DMS153 treated with DMSO at 0.1 percent for 48 hours (cell line): ENCODE measurements at regions not wholly inside any gene's neighbourhood (a gene's known extent, or its start where the extent isn't known, plus 50 kb on each side); places are given as distances from the start of the nearest gene placed in this dataset.

ENCODE experiments used
- DNase-seq: peaks from one replicate; lab custom pipeline; 2025; ENCODE audit not compliant: unreplicated experiment; lab: John Stamatoyannopoulos, UW

DNA sequence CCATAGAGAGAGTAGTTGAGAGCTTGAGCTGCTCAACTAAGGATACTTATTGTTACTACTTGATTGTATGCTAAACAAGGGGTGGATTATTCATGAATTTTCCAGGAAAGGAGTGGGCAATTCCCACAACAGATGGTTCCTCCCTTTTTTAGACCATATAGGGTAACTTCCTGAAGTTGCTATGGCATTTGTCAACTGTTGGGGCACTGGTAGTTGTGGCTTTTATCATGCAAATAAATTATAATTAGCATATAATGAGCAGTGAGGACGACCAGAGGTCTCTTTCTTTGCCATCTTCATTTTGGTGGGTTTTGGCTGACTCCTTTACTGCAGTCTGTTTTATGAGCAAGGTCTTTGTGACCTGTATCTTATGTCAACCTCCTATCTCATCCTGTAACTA, 1403.5 kb upstream of the PABPC4L start:
- no peak for DNase-seq

DNA sequence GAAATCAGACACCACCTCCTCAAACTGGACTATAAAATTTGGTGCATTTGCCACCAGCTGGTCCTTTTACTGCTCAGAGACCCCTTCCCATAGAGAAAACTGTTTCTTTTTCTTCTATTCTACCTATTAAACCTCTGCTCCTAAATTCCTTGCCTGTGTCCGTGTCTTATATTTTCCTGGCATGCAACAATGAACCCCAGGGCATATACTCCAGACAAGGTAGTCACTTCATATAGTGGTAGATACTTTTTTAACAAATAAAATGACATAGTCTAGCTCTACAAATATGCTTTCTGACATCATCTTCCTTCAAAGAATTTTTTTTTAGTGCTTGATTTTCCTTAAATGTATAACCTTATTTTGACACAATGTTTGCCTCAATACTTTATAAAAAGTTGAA, 1402.9 kb upstream of the PABPC4L start:
- no peak for DNase-seq

DNA sequence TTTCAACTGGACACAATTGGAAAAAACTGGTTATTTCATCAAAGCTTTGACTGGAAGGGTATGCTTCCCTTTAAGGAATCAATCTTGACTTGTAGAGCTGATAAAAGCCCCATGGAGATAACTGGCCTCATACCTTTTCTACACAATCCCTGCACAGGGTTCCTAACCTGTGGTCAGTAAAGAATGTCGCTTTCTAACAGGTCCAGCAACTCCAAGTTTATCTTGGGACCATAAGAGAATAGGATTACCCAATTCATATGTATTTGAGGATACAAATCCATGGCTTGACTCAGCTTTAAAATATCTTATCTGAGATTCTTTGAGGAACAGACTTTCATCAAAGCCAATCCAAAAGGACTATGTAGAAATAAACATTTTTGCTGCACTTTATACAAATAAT, 1399.8 kb upstream of the PABPC4L start:
- DNase-seq: no peak

DNA sequence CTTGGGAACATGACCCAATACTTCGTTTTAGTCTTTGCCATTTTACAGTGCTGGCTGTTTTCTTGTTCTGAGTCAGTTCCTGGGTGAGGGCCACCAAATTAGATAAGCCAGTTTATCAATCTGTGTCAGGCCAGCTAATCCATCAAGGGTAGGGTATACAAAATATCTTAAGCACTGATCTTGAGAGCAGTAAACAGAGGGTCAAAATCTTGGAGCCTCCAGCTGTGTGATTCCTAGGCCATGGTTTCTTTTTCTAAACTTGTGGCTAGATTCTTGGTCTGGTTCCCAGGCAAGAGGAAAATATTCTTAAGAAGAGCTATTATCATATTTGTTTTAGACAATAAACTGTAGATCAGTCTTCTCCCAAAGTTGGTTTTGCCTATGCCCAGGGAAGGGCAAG, 1396.6 kb upstream of the PABPC4L start:
- DNase-seq: no peak

DNA sequence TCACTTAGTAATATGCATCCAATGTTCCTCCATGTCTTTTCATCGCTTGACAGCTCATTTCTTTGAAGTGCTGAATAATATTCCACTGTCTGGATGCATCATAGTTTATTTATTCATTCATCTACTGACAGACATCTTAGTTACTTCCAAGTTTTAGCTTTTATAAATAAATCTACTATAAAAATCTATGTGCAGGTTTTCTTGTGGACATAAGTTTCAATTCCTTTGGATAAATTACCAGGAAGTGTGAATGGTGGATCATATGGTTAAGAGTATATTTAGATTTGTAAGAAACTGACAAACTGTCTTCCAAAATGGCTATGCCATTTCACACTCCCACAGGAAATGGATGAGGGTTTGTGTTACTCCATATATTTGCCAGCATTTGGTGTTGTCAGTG, 1392.9 kb upstream of the PABPC4L start:
- DNase-seq: no peak

DNA sequence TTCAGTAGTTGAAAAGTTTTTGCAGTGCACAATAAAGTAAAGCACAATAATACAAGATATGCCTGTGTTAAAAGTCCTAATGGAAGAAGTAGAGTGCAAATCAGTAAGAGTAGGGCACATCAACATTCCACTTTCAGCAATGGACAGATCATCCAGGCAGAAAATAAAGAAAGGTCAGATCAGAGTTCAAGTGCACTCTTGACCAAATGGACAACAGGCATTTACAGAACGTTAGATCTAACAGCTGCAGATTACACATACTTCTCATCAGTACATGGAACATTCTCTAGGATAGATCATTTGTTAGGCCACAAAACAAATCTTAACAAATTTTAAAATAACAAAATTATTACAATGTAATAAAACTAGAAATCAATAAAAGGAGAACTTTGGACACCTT, 1373.5 kb upstream of the PABPC4L start:
- DNase-seq: no peak

DNA sequence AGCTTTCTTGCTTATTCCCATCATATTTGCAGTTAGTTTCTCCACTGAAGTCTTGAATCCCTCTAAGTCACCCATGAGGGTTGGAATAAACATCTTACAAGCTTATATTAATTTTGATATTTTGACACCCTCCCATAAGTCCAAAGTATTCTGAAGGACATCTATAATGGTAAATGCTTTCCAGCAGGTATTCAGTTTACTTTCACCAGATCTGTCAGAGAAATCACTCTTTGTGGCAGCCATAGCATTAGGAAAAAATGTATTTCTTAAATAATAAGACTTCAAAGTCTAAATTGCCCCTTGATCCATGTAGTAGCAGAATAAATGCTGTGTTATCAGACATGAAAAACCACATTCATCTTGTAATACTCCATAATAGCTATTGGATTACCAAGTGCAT, 1371.7 kb upstream of the PABPC4L start:
- no peak for DNase-seq

DNA sequence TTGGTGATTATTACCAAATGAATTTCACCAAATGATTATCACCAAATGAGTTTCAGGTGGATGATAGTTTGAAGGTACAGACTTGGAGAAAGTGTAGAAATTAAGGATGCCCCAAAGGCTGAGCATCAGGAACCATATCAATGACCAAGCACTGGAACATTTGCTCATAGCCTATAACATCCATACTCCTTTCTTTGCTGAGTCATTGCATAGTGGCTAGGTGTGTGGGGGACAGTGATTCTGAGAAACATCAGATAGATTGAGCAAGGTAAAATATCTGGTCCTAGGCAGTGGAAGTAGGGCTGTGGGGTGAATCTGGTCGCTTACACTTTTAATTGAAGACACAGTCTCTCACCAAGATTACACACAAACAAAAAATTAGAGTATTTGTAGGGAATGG, 1362.5 kb upstream of the PABPC4L start:
- no peak for DNase-seq

DNA sequence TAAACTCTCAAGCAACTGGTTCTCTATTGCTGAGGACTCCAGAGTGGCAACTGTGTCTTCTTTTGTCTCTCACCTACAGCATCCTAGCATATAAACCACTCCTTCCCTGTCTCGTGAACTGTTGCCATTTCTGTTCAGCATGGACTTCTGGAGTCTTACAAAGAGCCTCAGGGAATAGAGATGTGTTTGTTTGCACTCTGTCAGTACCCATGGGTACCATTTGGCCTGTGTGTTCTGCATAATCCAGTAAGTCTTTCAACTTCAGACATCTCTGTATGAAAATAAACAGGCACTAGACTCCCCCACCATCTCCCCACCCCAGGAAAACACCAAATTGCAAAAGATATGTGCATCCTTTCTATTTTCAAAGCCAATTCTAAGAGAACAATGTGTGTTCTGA, 1351.6 kb upstream of the PABPC4L start:
- DNase-seq: no peak

DNA sequence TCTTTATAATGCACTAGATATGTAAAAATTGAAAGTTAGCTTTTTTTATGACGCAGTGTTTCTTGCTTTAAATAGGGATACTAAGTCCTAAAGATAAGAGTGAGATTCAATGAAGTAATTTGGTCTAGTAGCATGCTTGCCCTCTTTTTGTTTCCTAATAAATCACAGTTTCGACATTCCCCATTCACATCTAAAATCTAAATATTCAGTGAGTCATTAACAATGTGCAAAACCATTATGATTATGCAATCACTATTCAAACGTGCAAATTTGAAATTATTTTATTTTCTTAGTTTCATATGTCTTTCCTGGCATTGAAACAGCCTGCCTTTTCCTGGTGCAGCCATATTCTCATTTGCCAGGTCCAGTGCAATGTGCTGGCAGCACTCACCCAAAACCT, 1350.5 kb upstream of the PABPC4L start:
- DNase-seq: no peak

DNA sequence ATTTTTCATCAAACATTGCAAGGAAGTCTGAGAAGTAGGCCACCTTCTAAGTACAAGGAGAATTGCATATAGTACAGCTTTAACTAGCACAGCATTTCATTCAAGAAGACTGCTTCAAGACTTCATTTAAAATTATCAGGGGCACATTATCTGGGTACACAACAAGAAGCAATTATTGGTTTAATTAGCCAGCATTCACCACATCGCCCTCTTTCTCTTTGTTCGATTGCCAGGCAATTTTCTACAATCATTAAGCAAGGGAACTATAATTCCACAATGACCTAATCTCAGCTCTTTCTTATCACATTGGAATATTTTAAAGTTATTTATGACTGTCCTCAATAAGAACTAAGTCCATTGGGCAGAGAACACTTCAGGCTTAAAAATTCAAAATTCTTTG, 1347.1 kb upstream of the PABPC4L start:
- no peak for DNase-seq

DNA sequence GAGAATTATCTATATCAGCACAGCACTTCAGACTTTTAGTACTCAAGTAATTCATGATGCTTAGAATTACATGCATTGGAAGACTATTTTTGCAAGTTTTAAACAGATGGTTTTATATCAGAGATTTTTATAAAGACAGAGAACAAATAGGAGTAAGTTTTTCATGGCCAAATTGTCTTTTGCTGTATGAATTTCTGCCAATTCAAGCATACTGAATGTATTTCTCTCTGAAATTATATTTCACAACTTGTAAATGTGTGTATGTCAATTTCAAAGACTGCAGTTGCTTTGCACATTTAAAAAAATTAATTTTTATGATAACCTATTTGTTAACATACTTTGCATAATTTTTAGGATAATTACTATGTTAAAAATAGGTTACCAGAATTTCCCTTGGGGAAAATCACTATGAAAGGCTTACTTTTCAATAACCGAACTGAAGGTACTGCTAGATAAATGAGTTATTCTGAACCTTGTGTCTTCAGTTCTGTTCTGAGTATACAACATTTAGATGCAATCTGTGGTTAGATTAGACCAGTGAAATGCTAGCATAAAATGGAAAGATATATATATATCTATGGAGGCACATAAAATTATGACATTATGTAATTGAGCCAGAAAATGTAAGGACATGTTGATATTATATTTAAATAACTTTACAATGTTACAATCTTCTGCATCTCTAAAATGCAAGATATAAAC, 1344.2 kb upstream of the PABPC4L start:
- no peak for DNase-seq

DNA sequence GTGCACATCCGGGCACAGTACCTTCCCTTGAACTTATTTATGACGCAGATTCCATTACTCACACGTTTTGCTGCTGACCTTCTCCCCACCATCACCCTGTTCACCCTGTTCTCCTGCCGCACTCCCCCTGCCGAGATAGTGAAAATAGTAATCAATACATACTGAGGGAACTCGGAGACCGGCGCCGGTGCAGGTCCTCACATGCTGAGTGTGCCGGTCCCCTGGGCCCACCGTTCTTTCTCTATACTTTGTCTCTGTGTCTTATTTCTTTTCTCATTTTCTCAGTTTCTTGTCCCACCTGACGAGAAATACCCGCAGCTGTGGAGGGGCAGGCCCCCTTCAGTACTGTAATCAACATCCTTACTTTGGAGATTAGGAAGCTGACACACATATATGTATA, 1337.1 kb upstream of the PABPC4L start:
- no peak for DNase-seq

DNA sequence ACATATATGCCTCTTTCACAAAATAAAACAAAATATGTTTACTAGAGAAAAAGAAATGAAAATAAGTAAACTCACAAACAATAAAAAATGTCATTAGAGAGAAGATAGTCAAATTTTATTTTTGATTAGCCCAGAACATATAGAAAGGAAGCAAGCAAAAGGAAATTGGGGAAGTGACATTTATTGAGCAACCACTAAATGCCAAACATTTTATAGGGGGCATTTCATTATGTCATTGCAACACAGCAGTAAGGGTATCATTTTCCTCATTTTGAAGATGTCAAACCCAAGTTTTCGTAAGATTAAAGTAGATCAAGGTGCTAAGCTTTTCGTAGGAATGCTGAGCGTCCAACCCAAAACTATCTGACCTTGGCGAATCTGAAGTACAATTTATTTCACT, 1331.5 kb upstream of the PABPC4L start:
- DNase-seq: no peak

DNA sequence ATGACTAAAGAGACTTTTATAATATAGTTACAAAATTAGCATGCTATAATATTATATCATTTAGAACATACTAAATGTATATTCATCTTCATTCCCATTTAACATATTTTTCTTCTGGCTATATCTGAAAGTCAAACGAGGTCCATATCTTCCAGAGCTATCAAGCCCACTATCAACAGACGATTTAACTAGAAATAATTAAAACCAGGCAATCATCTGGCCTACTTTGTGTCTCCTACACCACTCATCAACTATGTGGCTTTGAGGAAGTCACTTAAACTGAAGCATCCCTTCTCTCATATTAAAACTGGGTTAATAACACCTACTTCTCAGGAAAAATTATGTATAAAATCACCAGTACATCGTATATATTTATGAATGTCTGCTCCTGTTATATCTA, 1330.5 kb upstream of the PABPC4L start:
- no peak for DNase-seq

DNA sequence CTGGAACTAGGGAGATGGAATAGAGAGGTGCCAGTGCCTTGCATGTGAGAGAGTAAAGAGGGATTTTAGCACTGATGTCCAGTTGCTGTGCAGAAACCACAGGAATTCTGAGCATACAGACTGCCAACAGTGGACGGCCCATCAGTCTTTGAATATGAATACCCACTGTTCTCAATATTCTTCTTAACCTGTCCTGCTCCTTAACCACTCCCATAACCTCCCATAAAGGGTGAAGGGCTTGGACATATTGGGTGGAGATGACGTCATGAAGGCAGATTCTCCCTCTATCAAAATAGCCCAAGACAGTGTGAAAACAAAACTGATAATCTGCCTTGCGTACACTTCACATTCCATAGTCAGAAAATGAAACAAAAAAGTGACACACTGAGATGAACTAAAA, 1313.7 kb upstream of the PABPC4L start:
- no peak for DNase-seq

DNA sequence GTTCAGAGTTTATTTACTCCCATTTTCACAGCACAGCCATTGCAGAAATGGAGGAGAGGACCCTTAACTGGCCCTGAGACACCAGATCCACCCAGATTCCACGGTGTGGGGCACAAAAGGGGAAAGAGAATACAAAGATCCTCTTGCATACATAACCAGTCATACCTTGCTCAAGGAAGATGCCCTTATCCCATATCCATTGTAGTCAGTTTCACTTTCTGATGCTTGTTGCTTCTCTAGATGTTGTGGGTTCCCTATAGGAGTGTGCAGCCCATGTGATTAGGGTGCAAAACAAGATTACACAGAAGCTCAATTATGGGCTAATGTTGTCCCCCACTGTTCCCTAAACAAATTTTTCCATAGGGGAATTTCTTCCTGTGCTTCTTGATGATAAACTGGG, 1309.0 kb upstream of the PABPC4L start:
- DNase-seq: no peak

DNA sequence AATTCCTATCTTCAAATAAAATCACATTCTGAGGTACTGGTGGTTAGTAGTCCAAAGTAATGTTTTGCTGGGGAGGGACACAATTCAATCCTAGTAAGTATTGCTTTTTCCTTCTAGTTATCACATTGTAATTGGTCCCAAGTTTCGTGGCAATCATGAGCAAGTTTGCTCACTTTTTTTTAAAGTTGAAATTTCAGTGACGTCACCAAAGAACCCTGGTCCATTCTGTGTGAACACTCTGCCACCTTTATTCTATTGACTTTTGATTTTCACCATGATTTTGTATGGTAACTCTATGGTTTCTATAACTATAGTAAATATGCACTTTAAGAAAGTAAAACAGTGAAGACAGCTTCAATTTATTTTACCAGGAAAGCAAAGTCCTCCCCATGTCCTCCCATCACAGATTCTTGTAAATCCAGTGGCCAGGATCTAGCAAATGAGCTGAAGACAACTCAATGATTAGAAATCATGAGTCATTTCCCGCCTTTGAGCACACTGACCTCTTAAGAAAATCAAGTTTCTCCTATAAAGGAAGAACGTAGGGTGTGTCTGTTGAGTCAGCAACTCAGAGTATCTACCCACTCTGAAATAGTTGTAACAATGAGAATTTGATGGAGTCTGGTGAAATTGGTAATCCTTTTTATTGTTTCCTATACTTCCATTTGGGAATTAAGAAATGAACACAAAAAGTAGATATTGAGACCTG, 1306.6 kb upstream of the PABPC4L start:
- no peak for DNase-seq

DNA sequence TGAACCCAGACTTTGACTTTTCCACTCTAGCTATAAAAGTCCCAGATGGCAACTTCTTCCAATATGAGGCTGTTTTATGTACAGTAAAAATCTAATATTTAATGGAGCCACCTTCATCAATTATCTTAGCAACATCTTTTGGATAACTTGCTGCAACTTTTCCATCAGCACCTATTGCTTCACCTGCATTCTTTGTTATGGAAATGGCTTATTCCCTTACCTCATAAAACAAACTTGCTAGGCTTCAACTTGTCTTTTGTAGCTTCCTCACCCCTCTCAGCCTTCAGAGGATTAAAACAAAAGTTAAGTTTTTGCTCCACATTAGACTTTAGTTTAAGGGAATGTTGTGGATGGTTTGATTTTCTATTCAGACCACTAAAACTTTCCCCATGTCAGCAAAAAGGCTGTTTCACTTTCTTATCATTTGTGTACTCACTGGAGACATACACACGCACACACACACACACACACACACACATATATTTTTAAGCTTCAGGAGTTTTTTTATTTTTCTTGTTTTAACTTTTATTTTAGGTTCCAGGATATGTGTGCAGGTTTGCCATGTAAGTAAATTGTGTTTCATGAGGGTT, 1296.1 kb upstream of the PABPC4L start:
- DNase-seq: no peak

DNA sequence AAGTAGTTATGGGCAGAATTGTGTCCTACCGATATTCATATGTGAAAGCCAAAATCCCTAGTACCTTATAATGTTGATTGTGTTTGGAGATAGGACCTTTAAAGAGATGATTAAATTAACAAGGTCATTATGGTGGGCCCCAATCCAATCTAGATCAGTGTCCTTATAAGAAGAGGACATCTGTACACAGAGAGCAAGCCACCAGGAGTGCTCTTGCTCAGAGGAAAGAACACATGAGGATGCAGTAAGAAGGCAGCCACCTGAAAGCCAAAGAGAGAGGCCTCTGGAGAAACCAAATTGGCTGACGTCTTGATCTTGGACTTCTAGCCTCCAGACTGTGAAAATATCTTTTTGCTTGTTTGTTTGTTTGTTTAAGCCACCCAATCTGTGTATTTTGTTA, 1290.8 kb upstream of the PABPC4L start:
- DNase-seq: no peak

DNA sequence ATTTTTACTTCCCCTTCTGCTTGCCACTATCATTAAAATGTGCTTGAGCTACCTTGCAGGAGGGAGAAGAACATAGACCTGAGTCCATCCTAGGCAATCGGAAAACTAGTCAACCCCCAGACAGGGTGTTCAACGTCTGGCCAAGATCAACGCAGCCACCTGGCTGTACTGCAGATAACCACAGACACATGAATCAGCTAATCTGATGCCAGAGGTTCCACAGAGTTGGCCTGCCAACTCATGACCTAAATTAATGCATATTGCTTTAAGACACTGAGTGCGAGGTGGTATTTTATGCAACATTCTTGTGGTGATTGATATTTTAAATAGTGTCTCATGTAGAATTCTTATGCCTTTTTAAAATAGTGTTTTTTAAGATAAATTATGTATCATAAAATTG, 1283.8 kb upstream of the PABPC4L start:
- DNase-seq: no peak

DNA sequence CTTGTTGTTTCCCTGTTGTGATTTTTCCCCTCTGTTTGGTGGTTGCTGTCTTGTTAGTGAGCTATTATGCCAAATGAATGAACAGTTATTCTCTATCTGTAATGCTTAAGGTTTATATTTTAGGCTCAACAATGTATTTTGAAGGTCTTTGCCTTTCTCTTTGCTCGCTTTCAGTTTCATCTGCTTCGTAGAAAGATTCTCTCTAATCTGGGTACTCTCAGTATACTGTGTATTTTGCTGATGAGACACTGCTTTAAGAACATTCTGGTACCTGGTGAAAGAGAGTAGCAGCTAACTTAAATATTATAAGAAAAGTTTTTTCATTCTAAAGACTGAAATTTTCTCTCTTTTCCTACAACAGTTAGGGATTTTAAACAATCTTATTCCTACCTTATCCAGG, 1274.7 kb upstream of the PABPC4L start:
- DNase-seq: no peak

DNA sequence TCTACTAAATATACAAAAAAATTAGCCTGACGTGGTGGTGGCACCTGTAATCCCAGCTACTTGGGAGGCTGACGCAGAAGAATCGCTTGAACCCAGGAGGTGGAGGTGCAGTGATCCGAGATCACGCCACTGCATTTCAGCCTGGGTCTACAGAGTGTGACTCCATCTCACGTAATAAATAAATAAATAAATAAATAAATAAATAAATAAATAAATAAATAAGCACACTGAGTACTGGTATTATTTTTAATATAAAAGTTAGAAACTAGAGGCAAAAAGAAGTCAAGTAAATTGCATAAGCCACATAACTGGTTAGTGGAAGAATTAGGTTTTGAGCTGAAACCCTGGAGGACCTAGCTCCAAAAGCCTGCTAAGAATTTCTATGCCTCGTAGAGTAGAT, 1262.7 kb upstream of the PABPC4L start:
- DNase-seq: no peak
